A549 (cell line): ENCODE measurements at regions not wholly inside any gene's neighbourhood (a gene's known extent, or its start where the extent isn't known, plus 50 kb on each side); places are given as distances from the start of the nearest gene placed in this dataset.

Source experiments
- ATAC-seq, 2 experiments: fragments of 200-7000 bp in 1 of 2; fragments of >200 bp in 1 of 2; cut with Nextera tagmentation in 1 of 2; cut with Tn5 transposase in 1 of 2; 3 replicates each; pipeline versions ENCODE4 v1.8.0 to v1.9.1; 2018 to 2020; ENCODE audit warnings: mild to moderate bottlenecking in 1 of 2, moderate library complexity in 1 of 2
- CTCF ChIA-PET: fragments of 300-600 bp; sonication (Branson Sonifier 250); formaldehyde crosslinking; extraction: SDS; loops from one replicate; lab custom pipeline; 2021; ENCODE audit warnings: antibody characterized with exemption, inconsistent platforms; lab: Yijun Ruan, JAX
- POLR2A ChIA-PET: fragments of 350-600 bp; formaldehyde crosslinking; extraction: SDS; loops from one replicate; lab custom pipeline; 2021; ENCODE audit warnings: antibody characterized with exemption, inconsistent platforms; lab: Yijun Ruan, JAX
- DNase-seq, 2 experiments: peaks; one replicate each; pipeline versions ENCODE4 v3.0.0 to v3.0.0-alpha.2; 2011 to 2016; ENCODE audit warnings: low read depth in 1 of 2, low spot score in 1 of 2
- FAIRE-seq: peaks from 2 replicates; lab custom pipeline; 2011; peaks lifted over from hg19 to GRCh38; lab: Jason Lieb, UNC
- H3K27ac ChIP-seq, 2 experiments: fragments of >200 bp; sonication (Bioruptor Twin); formaldehyde crosslinking; 3 replicates each; pipeline ENCODE4 v1.5.1; 2016 to 2017
- H3K4me1 ChIP-seq: fragments of >200 bp; sonication (Bioruptor Twin); formaldehyde crosslinking; 3 replicates; pipeline ENCODE4 v1.6.1; 2016
- H3K4me2 ChIP-seq: fragments of >200 bp; sonication (Bioruptor Twin); formaldehyde crosslinking; 3 replicates; pipeline ENCODE4 v1.6.1; 2016
- H3K4me3 ChIP-seq: fragments of >200 bp; sonication (Bioruptor Twin); formaldehyde crosslinking; 3 replicates; pipeline ENCODE4 v1.5.1; 2016
- H3K9me3 ChIP-seq: fragments of >200 bp; sonication (Bioruptor Twin); formaldehyde crosslinking; 3 replicates; pipeline ENCODE4 v1.6.1; 2016
- ATOH8 ChIP-seq: fragments of 250-450 bp; sonication (Bioruptor Pico); IDR thresholded peaks from 2 replicates; pipeline ENCODE4 v1.5.0; 2020; ENCODE audit warnings: low read depth, mild to moderate bottlenecking, moderate library complexity
- BCL3 ChIP-seq: fragments of >200 bp; sonication (Bioruptor Twin); formaldehyde crosslinking; IDR thresholded peaks from 3 replicates; pipeline ENCODE4 v1.6.1; 2016
- BHLHE40 ChIP-seq: IDR thresholded peaks from 2 replicates; pipeline ENCODE4 v1.6.1; 2012; ENCODE audit warnings: low read depth, low read length, inconsistent platforms
- CBX8 ChIP-seq: fragments of 200-600 bp; sonication (generic); IDR thresholded peaks from 2 replicates; pipeline ENCODE4 v1.6.1; 2016
- E2F6 ChIP-seq: IDR thresholded peaks from 2 replicates; pipeline ENCODE4 v1.6.1; 2012; ENCODE audit warnings: low read depth, borderline replicate concordance
- EHF ChIP-seq: fragments of 250-450 bp; sonication (Bioruptor Pico); IDR thresholded peaks from 2 replicates; pipeline ENCODE4 v1.5.0; 2020; ENCODE audit warnings: mild to moderate bottlenecking
- EP300 ChIP-seq, 2 experiments: fragments of >200 bp; sonication (Bioruptor Twin); formaldehyde crosslinking; IDR thresholded peaks; 2 replicates in 1 of 2; 3 replicates in 1 of 2; pipeline ENCODE4 v1.6.1; 2016 to 2017
- FOSB ChIP-seq: fragments of 250-450 bp; sonication (Bioruptor Pico); IDR thresholded peaks from 2 replicates; pipeline ENCODE4 v1.5.0; 2020; ENCODE audit warnings: mild to moderate bottlenecking, moderate library complexity
- FOSL2 ChIP-seq, 2 experiments: fragments of 450-650 bp in 1 of 2; fragments of >200 bp in 1 of 2; sonication (Bioruptor Twin) in 1 of 2; formaldehyde crosslinking; IDR thresholded peaks; 2 replicates each; pipeline versions ENCODE4 v1.5.0 to v1.6.1; 2016 to 2020; ENCODE audit warnings: mild to moderate bottlenecking in 1 of 2, moderate library complexity in 1 of 2
- FOXS1 ChIP-seq: fragments of 250-450 bp; sonication (Bioruptor Pico); IDR thresholded peaks from 2 replicates; pipeline ENCODE4 v1.5.0; 2020; ENCODE audit warnings: mild to moderate bottlenecking, moderate library complexity
- GATA3 ChIP-seq: IDR thresholded peaks from 2 replicates; pipeline ENCODE4 v1.6.1; 2012; ENCODE audit warnings: borderline replicate concordance
- HEYL ChIP-seq: fragments of 250-450 bp; sonication (Bioruptor Pico); IDR thresholded peaks from 2 replicates; pipeline ENCODE4 v1.8.0; 2021; ENCODE audit warnings: mild to moderate bottlenecking, moderate library complexity
- HOXA7 ChIP-seq: fragments of 250-450 bp; sonication (Bioruptor Pico); IDR thresholded peaks from 2 replicates; pipeline ENCODE4 v1.5.0; 2020; ENCODE audit warnings: mild to moderate bottlenecking, moderate library complexity
- HOXB5 ChIP-seq: fragments of 250-450 bp; sonication (Bioruptor Pico); IDR thresholded peaks from 2 replicates; pipeline ENCODE4 v1.5.0; 2020; ENCODE audit warnings: mild to moderate bottlenecking, moderate library complexity
- JUN ChIP-seq, 2 experiments: fragments of >200 bp; sonication (Bioruptor Twin); formaldehyde crosslinking; IDR thresholded peaks; 2 replicates in 1 of 2; 3 replicates in 1 of 2; pipeline ENCODE4 v1.6.1; 2016 to 2017
- KDM1A ChIP-seq: fragments of 200-600 bp; sonication (generic); IDR thresholded peaks from 2 replicates; pipeline ENCODE4 v1.6.1; 2016; ENCODE audit warnings: low read depth, mild to moderate bottlenecking
- KDM5A ChIP-seq: fragments of 200-600 bp; sonication (generic); IDR thresholded peaks from 2 replicates; pipeline ENCODE4 v1.6.1; 2016; ENCODE audit warnings: antibody characterized with exemption, mild to moderate bottlenecking
- MAZ ChIP-seq: fragments of 150-350 bp; IDR thresholded peaks from 2 replicates; pipeline ENCODE4 v1.6.1; 2014; ENCODE audit warnings: antibody characterized with exemption, low read depth, low read length, borderline replicate concordance
- MYC ChIP-seq: IDR thresholded peaks from 2 replicates; pipeline ENCODE4 v1.6.1; 2012; ENCODE audit warnings: mild to moderate bottlenecking, inconsistent platforms, low read length, improper control_type of control experiment, borderline replicate concordance
- NFE2L2 ChIP-seq: fragments of 150-350 bp; conservative IDR thresholded peaks from 2 replicates; pipeline ENCODE4 v1.6.1; 2014; ENCODE audit warnings: low read length
- PHF8 ChIP-seq: fragments of 200-600 bp; sonication (generic); IDR thresholded peaks from 2 replicates; pipeline ENCODE4 v1.6.1; 2016; ENCODE audit warnings: low read depth, mild to moderate bottlenecking, antibody characterized with exemption, moderate library complexity, borderline replicate concordance
- RCOR1 ChIP-seq: fragments of 150-350 bp; IDR thresholded peaks from 2 replicates; pipeline ENCODE4 v1.6.1; 2014; ENCODE audit warnings: antibody characterized with exemption, low read length, low read depth
- TP53 ChIP-seq: fragments of 250-450 bp; sonication (Bioruptor Pico); IDR thresholded peaks from 2 replicates; pipeline ENCODE4 v1.5.0; 2021; ENCODE audit warnings: mild to moderate bottlenecking, moderate library complexity
- ZC3H11A ChIP-seq: fragments of 450-650 bp; IDR thresholded peaks from 2 replicates; pipeline ENCODE4 v1.6.1; 2014; ENCODE audit warnings: antibody characterized with exemption, mild to moderate bottlenecking
- ZNF302 ChIP-seq: fragments of 250-450 bp; sonication (Bioruptor Pico); IDR thresholded peaks from 2 replicates; pipeline ENCODE4 v1.9.0; 2021; ENCODE audit warnings: inconsistent platforms, mild to moderate bottlenecking, moderate library complexity
- WGBS: methylation state at CpG from one replicate; pipeline ENCODE4 v1.1.6; 2017; ENCODE audit errors: missing lambda C conversion rate; 5-methylcytosine and 5-hydroxymethylcytosine counted together
- TF ChIP-seq, protein P1 (sequence below): fragments of 150-350 bp; IDR thresholded peaks from 2 replicates; pipeline ENCODE4 v1.6.1; 2014; ENCODE audit warnings: low read depth, mild to moderate bottlenecking, low read length
- TF ChIP-seq, protein P2 (sequence below): fragments of 450-650 bp; IDR thresholded peaks from 2 replicates; pipeline ENCODE4 v1.6.1; 2014; ENCODE audit warnings: antibody characterized with exemption

DNA sequence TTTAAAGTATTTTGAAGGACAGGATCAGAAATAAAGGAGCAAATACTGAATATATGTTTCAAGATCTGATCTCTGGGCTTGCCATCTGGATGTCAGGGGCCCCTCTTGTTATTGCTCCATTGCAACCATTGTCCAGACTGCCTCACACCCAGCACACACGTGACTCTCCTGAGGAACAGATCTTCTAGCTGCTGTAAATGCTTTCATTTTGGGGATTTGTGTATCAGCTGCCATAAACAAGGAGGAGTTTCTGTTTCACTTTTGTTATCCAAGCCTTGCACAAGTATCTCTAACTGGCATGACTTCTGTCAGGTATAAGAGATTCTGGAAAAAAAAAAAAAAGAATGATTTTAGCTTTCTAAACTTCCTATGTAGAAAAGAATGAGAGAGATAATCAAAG, 1624.1 kb upstream of the PRR20A start:
- DNase-seq: no peak
- 0% methylated on average over 1 of the region's 1 CpG for WGBS
- no peaks in the 10 kb centered on the region for H3K9me3 ChIP-seq
- CTCF ChIA-PET: no interaction called here
- no peak for TF ChIP-seq GATA3
- no peak for TF ChIP-seq MAZ
- TF ChIP-seq ZC3H11A: no peak
- no peak for TF ChIP-seq HEYL
- no peak for TF ChIP-seq ZNF302 (CRISPR knock-in tag)
- TF ChIP-seq EHF (CRISPR knock-in tag): no peak
- TF ChIP-seq ATOH8 (CRISPR knock-in tag): no peak
- TF ChIP-seq E2F6: no peak
- TF ChIP-seq BCL3: no peak
- no peak for TF ChIP-seq KDM1A
- no peak for TF ChIP-seq JUN (IDR thresholded peaks at IDR 0.05)
- no peak for TF ChIP-seq MYC
- TF ChIP-seq, protein P1, sequence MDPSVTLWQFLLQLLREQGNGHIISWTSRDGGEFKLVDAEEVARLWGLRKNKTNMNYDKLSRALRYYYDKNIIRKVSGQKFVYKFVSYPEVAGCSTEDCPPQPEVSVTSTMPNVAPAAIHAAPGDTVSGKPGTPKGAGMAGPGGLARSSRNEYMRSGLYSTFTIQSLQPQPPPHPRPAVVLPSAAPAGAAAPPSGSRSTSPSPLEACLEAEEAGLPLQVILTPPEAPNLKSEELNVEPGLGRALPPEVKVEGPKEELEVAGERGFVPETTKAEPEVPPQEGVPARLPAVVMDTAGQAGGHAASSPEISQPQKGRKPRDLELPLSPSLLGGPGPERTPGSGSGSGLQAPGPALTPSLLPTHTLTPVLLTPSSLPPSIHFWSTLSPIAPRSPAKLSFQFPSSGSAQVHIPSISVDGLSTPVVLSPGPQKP: no peak
- TF ChIP-seq HOXA7 (CRISPR knock-in tag): no peak
- no peak for TF ChIP-seq NFE2L2
- TF ChIP-seq PHF8: no peak
- TF ChIP-seq, protein P2, sequence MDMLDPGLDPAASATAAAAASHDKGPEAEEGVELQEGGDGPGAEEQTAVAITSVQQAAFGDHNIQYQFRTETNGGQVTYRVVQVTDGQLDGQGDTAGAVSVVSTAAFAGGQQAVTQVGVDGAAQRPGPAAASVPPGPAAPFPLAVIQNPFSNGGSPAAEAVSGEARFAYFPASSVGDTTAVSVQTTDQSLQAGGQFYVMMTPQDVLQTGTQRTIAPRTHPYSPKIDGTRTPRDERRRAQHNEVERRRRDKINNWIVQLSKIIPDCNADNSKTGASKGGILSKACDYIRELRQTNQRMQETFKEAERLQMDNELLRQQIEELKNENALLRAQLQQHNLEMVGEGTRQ: no peak
- TF ChIP-seq, all 56 proteins: peak for 0
- no peak for ATAC-seq
- POLR2A ChIA-PET: no interaction called here
- FAIRE-seq: no peak
- Histone ChIP-seq H3K27ac (no peak overlapping the region), H3K4me1 (no peaks in the 10 kb centered on the region), H3K4me3 (no peak overlapping the region), H3K4me2 (no peak overlapping the region)

GRCh38 chr13:55517312-55517711, 1623.4 kb upstream of the PRR20A start:
- POLR2A ChIA-PET: no interaction called here
- ATAC-seq: no peak

More at GRCh38 chr13:55517312-55517711, 1623.4 kb upstream of the PRR20A start:
- FAIRE-seq: no peak
- CTCF ChIA-PET: no interaction called here
- H3K27ac ChIP-seq: no peak overlapping the region
- DNase-seq: no peak
- 0% methylated on average over 1 of the region's 1 CpG for WGBS
- no peaks in the 10 kb centered on the region for H3K4me1 ChIP-seq
- H3K4me2 ChIP-seq: no peak overlapping the region
- H3K4me3 ChIP-seq: no peak overlapping the region
- H3K9me3 ChIP-seq: no peaks in the 10 kb centered on the region
- TF ChIP-seq BHLHE40 (no peak), FOXS1 (CRISPR knock-in tag) (no peak), HEYL (no peak), TP53 (CRISPR knock-in tag) (no peak), KDM5A (no peak), EP300 (IDR thresholded peaks at IDR 0.05) (no peak), CBX8 (no peak), FOSB (CRISPR knock-in tag) (no peak), RCOR1 (no peak), HOXB5 (CRISPR knock-in tag) (no peak), FOSL2 (IDR thresholded peaks at IDR 0.05) (no peak), FOSL2 (CRISPR knock-in tag; IDR thresholded peaks at IDR 0.05) (no peak)
- TF ChIP-seq, protein P1: no peak
